HG02763 (cell line): ENCODE measurements at regions not wholly inside any gene's neighbourhood (a gene's known extent, or its start where the extent isn't known, plus 50 kb on each side); places are given as distances from the start of the nearest gene placed in this dataset.
A peak's percentile ranks its signal among the peaks of the same experiment; 100 is the strongest.
"Not testable (repeated sequence)": the region's sequence is repeated elsewhere in the genome, so short reads cannot be mapped to it uniquely, and the experiment has no call there.

Experiments used
- ATAC-seq: cut with Tn5 transposase; IDR thresholded peaks from one replicate; pipeline ENCODE4 v1.9.1; 2021; ENCODE audit warnings: mild to moderate bottlenecking, moderate library complexity; ENCODE audit not compliant: unreplicated experiment

GRCh38 chr3:20523293-20523692 lies 337.3 kb upstream of the SGO1 start:
- no peak for ATAC-seq

GRCh38 chr3:20517316-20517715 lies 331.3 kb upstream of the SGO1 start:
- ATAC-seq: not testable (repeated sequence)

- no peak for ATAC-seq
These were observed 330.3 kb upstream of the SGO1 start for GRCh38 chr3:20516311-20516710.

- ATAC-seq: no peak
These were observed 329.8 kb upstream of the SGO1 start for GRCh38 chr3:20515834-20516233.

GRCh38 chr3:20511863-20512505 lies 326.0 kb upstream of the SGO1 start:
- ATAC-seq: peak; percentile 81

GRCh38 chr3:20510396-20510795 lies 324.4 kb upstream of the SGO1 start:
- no peak for ATAC-seq

- ATAC-seq: no peak
These were observed 317.5 kb upstream of the SGO1 start for GRCh38 chr3:20503394-20504082.

GRCh38 chr3:20490996-20491395 lies 305.0 kb upstream of the SGO1 start:
- ATAC-seq: no peak

- ATAC-seq: no peak
These were observed 302.1 kb upstream of the SGO1 start for GRCh38 chr3:20488151-20488550.

GRCh38 chr3:20484126-20484525 lies 298.1 kb upstream of the SGO1 start:
- ATAC-seq: no peak

GRCh38 chr3:20482350-20482749 lies 296.3 kb upstream of the SGO1 start:
- no peak for ATAC-seq

- no peak for ATAC-seq
These were observed 294.9 kb upstream of the SGO1 start for GRCh38 chr3:20480786-20481365.

GRCh38 chr3:20478436-20478835 lies 292.4 kb upstream of the SGO1 start:
- ATAC-seq: no peak

- ATAC-seq: not testable (repeated sequence)
These were observed 278.2 kb upstream of the SGO1 start for GRCh38 chr3:20464237-20464636.

GRCh38 chr3:20462723-20463122 lies 276.7 kb upstream of the SGO1 start:
- no peak for ATAC-seq

GRCh38 chr3:20462226-20462625 lies 276.2 kb upstream of the SGO1 start:
- ATAC-seq: no peak

GRCh38 chr3:20458994-20459716 lies 273.1 kb upstream of the SGO1 start:
- no peak for ATAC-seq

GRCh38 chr3:20456511-20456910 lies 270.5 kb upstream of the SGO1 start:
- no peak for ATAC-seq

GRCh38 chr3:20451170-20451569 lies 265.2 kb upstream of the SGO1 start:
- ATAC-seq: no peak

- no peak for ATAC-seq
These were observed 264.6 kb upstream of the SGO1 start for GRCh38 chr3:20450611-20451010.

- no peak for ATAC-seq
These were observed 256.8 kb upstream of the SGO1 start for GRCh38 chr3:20442846-20443245.

- ATAC-seq: not testable (repeated sequence)
These were observed 241.3 kb upstream of the SGO1 start for GRCh38 chr3:20427268-20427667.
